ENCODE measurements at regions not wholly inside any gene's neighbourhood (a gene's known extent, or its start where the extent isn't known, plus 50 kb on each side); places are given as distances from the start of the nearest gene placed in this dataset.
A peak's percentile ranks its signal among the peaks of the same experiment; 100 is the strongest.

GRCh38 chr14:71725922-71726579 is 206.2 kb upstream of the RGS6 start:
- DNase-seq = no peak

GRCh38 chr14:71726580-71727021 is 205.6 kb upstream of the RGS6 start:
- DNase-seq = no peak

- no peak for DNase-seq
Observed at GRCh38 chr14:71728386-71728785, 203.8 kb upstream of the RGS6 start.

- DNase-seq = no peak
Observed at GRCh38 chr14:71729596-71729995, 202.6 kb upstream of the RGS6 start.

- DNase-seq = no peak
Observed at GRCh38 chr14:71730471-71730870, 201.8 kb upstream of the RGS6 start.

- no peak for DNase-seq
Observed at GRCh38 chr14:71731096-71731495, 201.1 kb upstream of the RGS6 start.

- DNase-seq = no peak
Observed at GRCh38 chr14:71733210-71733883, 198.9 kb upstream of the RGS6 start.

GRCh38 chr14:71734076-71734475 is 198.2 kb upstream of the RGS6 start:
- DNase-seq = no peak

- no peak for DNase-seq
Observed at GRCh38 chr14:71734885-71735284, 197.3 kb upstream of the RGS6 start.

- DNase-seq = no peak
Observed at GRCh38 chr14:71737760-71738159, 194.5 kb upstream of the RGS6 start.

GRCh38 chr14:71739273-71739990 is 192.8 kb upstream of the RGS6 start:
- DNase-seq = no peak

- DNase-seq = no peak
Observed at GRCh38 chr14:71741241-71741640, 191.0 kb upstream of the RGS6 start.

GRCh38 chr14:71742485-71742884 is 189.7 kb upstream of the RGS6 start:
- DNase-seq = no peak

- DNase-seq = no peak
Observed at GRCh38 chr14:71745072-71745471, 187.2 kb upstream of the RGS6 start.

- DNase-seq = no peak
Observed at GRCh38 chr14:71748196-71748595, 184.0 kb upstream of the RGS6 start.

GRCh38 chr14:71749613-71750238 is 182.5 kb upstream of the RGS6 start:
- no peak for DNase-seq

GRCh38 chr14:71751264-71751663 is 181.0 kb upstream of the RGS6 start:
- DNase-seq = no peak

- no peak for DNase-seq
Observed at GRCh38 chr14:71752111-71752738, 180.0 kb upstream of the RGS6 start.

GRCh38 chr14:71753126-71753830 is 179.0 kb upstream of the RGS6 start:
- DNase-seq = peak in 1 of 2 experiments; percentile 32

- DNase-seq = no peak
Observed at GRCh38 chr14:71753976-71754375, 178.3 kb upstream of the RGS6 start.

GRCh38 chr14:71754422-71755095 is 177.7 kb upstream of the RGS6 start:
- no peak for DNase-seq
